WTC11 (cell line): ENCODE measurements at regions not wholly inside any gene's neighbourhood (a gene's known extent, or its start where the extent isn't known, plus 50 kb on each side); places are given as distances from the start of the nearest gene placed in this dataset.

Source experiments
- CREM ChIP-seq: sonication (generic); formaldehyde crosslinking; IDR thresholded peaks from 2 replicates; pipeline ENCODE4 v1.8.1; 2022; ENCODE audit warnings: mild to moderate bottlenecking, missing genetic modification reagents, moderate library complexity
- JUN ChIP-seq: sonication (generic); formaldehyde crosslinking; IDR thresholded peaks from 2 replicates; pipeline ENCODE4 v1.8.0; 2023; ENCODE audit warnings: mild to moderate bottlenecking, missing genetic modification reagents
- ZNF121 ChIP-seq: sonication (generic); formaldehyde crosslinking; IDR thresholded peaks from 2 replicates; pipeline ENCODE4 v1.8.0; 2023; ENCODE audit warnings: missing genetic modification reagents
- TF ChIP-seq, protein P1 (sequence below): sonication (generic); formaldehyde crosslinking; IDR thresholded peaks from 2 replicates; pipeline ENCODE4 v1.8.0; 2023; ENCODE audit warnings: mild to moderate bottlenecking, missing genetic modification reagents
- TF ChIP-seq, protein P2 (sequence below): fragments of 200-600 bp; IDR thresholded peaks from 2 replicates; pipeline ENCODE4 v1.8.0; 2022; ENCODE audit warnings: antibody characterized with exemption
- TF ChIP-seq, protein P3 (sequence below): sonication (generic); formaldehyde crosslinking; IDR thresholded peaks from 2 replicates; pipeline ENCODE4 v1.8.1; 2022; ENCODE audit warnings: low read depth, mild to moderate bottlenecking, moderate library complexity, missing genetic modification reagents, borderline replicate concordance

DNA sequence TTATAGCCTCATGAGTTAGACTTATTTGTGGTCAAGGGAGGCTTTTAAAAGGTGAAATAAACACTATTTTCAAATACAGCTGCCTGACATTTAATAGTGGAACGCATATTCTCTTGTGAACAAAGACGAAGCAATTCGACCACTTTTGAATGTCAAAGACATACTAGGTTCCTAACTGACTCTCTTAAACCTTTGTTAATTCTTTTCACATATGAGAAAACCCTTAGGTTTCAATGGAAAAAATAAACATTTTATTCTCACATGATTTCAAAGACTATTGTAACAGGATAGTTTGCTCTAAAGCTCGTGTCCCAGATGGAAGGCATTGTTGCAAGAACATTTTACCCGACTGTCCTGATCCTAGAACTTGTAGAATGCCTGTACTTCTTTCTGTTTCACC, 74.8 kb upstream of the BOC start:
- TF ChIP-seq, protein P1, sequence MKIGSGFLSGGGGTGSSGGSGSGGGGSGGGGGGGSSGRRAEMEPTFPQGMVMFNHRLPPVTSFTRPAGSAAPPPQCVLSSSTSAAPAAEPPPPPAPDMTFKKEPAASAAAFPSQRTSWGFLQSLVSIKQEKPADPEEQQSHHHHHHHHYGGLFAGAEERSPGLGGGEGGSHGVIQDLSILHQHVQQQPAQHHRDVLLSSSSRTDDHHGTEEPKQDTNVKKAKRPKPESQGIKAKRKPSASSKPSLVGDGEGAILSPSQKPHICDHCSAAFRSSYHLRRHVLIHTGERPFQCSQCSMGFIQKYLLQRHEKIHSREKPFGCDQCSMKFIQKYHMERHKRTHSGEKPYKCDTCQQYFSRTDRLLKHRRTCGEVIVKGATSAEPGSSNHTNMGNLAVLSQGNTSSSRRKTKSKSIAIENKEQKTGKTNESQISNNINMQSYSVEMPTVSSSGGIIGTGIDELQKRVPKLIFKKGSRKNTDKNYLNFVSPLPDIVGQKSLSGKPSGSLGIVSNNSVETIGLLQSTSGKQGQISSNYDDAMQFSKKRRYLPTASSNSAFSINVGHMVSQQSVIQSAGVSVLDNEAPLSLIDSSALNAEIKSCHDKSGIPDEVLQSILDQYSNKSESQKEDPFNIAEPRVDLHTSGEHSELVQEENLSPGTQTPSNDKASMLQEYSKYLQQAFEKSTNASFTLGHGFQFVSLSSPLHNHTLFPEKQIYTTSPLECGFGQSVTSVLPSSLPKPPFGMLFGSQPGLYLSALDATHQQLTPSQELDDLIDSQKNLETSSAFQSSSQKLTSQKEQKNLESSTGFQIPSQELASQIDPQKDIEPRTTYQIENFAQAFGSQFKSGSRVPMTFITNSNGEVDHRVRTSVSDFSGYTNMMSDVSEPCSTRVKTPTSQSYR (CRISPR knock-in tag): no peak
- TF ChIP-seq, protein P2, sequence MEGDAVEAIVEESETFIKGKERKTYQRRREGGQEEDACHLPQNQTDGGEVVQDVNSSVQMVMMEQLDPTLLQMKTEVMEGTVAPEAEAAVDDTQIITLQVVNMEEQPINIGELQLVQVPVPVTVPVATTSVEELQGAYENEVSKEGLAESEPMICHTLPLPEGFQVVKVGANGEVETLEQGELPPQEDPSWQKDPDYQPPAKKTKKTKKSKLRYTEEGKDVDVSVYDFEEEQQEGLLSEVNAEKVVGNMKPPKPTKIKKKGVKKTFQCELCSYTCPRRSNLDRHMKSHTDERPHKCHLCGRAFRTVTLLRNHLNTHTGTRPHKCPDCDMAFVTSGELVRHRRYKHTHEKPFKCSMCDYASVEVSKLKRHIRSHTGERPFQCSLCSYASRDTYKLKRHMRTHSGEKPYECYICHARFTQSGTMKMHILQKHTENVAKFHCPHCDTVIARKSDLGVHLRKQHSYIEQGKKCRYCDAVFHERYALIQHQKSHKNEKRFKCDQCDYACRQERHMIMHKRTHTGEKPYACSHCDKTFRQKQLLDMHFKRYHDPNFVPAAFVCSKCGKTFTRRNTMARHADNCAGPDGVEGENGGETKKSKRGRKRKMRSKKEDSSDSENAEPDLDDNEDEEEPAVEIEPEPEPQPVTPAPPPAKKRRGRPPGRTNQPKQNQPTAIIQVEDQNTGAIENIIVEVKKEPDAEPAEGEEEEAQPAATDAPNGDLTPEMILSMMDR: no peak
- TF ChIP-seq CREM (CRISPR knock-in tag) (no peak), JUN (no peak), ZNF121 (CRISPR knock-in tag) (no peak)
- TF ChIP-seq, protein P3, sequence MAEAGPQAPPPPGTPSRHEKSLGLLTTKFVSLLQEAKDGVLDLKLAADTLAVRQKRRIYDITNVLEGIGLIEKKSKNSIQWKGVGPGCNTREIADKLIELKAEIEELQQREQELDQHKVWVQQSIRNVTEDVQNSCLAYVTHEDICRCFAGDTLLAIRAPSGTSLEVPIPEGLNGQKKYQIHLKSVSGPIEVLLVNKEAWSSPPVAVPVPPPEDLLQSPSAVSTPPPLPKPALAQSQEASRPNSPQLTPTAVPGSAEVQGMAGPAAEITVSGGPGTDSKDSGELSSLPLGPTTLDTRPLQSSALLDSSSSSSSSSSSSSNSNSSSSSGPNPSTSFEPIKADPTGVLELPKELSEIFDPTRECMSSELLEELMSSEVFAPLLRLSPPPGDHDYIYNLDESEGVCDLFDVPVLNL (CRISPR knock-in tag): no peak
